OCI-LY7 (cell line): ENCODE measurements at regions not wholly inside any gene's neighbourhood (a gene's known extent, or its start where the extent isn't known, plus 50 kb on each side); places are given as distances from the start of the nearest gene placed in this dataset.

Source experiments
- BruUV-seq: library from RNA; stranded (reverse); fragments of 400-500 nt; replicated peaks from 2 replicates; lab custom pipeline; 2021; lab: Mats Ljungman, UMichigan
- CTCF ChIA-PET: fragments of 300-600 bp; sonication (Branson Sonifier 250); formaldehyde crosslinking; loops from one replicate; lab custom pipeline; 2022; ENCODE audit warnings: antibody characterized with exemption; ENCODE audit not compliant: unreplicated experiment; lab: Charles Lee
- POLR2A ChIA-PET: fragments of 300-600 bp; sonication (Branson Sonifier 250); formaldehyde crosslinking; loops from one replicate; lab custom pipeline; 2022; ENCODE audit warnings: antibody characterized with exemption; lab: Charles Lee
- DNase-seq: peaks from one replicate; pipeline ENCODE4 v3.0.0-alpha.2; 2015; ENCODE audit warnings: low spot score
- H2AFZ ChIP-seq: fragments of 200-600 bp; sonication (generic), shearing (Covaris generic); 2 replicates; pipeline ENCODE4 v1.6.1; 2014; ENCODE audit warnings: mild to moderate bottlenecking, antibody characterized with exemption, low read length, moderate library complexity
- H3K27ac ChIP-seq: fragments of 200-600 bp; sonication (generic); 2 replicates; pipeline ENCODE4 v1.5.1; 2014; ENCODE audit warnings: mixed run types, low read depth, mild to moderate bottlenecking, moderate library complexity, low read length, inconsistent platforms; ENCODE audit not compliant: poor library complexity, severe bottlenecking
- H3K36me3 ChIP-seq: fragments of 200-600 bp; sonication (generic); 2 replicates; pipeline ENCODE4 v1.6.1; 2014; ENCODE audit warnings: mild to moderate bottlenecking, antibody characterized with exemption, low read length, moderate library complexity, mixed read lengths; ENCODE audit not compliant: insufficient read depth
- H3K4me1 ChIP-seq: fragments of 200-600 bp; sonication (generic); 2 replicates; pipeline ENCODE4 v1.5.1; 2014; ENCODE audit warnings: mild to moderate bottlenecking, low read length; ENCODE audit not compliant: insufficient read depth, poor library complexity, severe bottlenecking
- H3K4me2 ChIP-seq: fragments of 200-600 bp; sonication (generic); 2 replicates; pipeline ENCODE4 v1.6.1; 2014; ENCODE audit warnings: mild to moderate bottlenecking, low read length
- H3K4me3 ChIP-seq: fragments of 200-600 bp; sonication (generic); 2 replicates; pipeline ENCODE4 v1.5.1; 2014; ENCODE audit warnings: mild to moderate bottlenecking, low read depth, low read length; ENCODE audit not compliant: poor library complexity, severe bottlenecking
- H3K79me2 ChIP-seq: fragments of 200-600 bp; sonication (generic); 2 replicates; pipeline ENCODE4 v1.6.1; 2016; ENCODE audit warnings: low read depth, mild to moderate bottlenecking, low read length, moderate library complexity, mixed read lengths; ENCODE audit not compliant: insufficient read depth
- H3K9me2 ChIP-seq: fragments of 200-600 bp; sonication (generic); 2 replicates; pipeline ENCODE4 v1.6.1; 2016; ENCODE audit warnings: mild to moderate bottlenecking, low read length, mixed read lengths; ENCODE audit not compliant: insufficient read depth
- H3K9me3 ChIP-seq: fragments of 200-600 bp; sonication (generic); 2 replicates; pipeline ENCODE4 v1.6.1; 2014; ENCODE audit warnings: mild to moderate bottlenecking, mixed run types, low read length, mixed read lengths
- H4K20me1 ChIP-seq: fragments of 200-600 bp; sonication (generic); 2 replicates; pipeline ENCODE4 v1.6.1; 2014; ENCODE audit warnings: mild to moderate bottlenecking, antibody characterized with exemption, low read length, moderate library complexity, mixed read lengths; ENCODE audit not compliant: insufficient read depth
- CTCF ChIP-seq: fragments of 200-600 bp; sonication (generic); conservative IDR thresholded peaks from 2 replicates; pipeline ENCODE4 v1.5.1; 2014; ENCODE audit warnings: mild to moderate bottlenecking, antibody characterized with exemption, low read length, moderate library complexity, mixed read lengths
- EZH2phosphoT487 ChIP-seq: fragments of 200-600 bp; sonication (generic); IDR thresholded peaks from 2 replicates; pipeline ENCODE4 v1.6.1; 2018; ENCODE audit warnings: low read depth, borderline replicate concordance, mild to moderate bottlenecking, mixed run types, antibody characterized with exemption, low read length, moderate library complexity, mixed read lengths
- intact Hi-C: fragments of 100-400 bp; cut with micrococcal nuclease; formaldehyde crosslinking; loops from one replicate; pipeline ENCODE4 v1.10.0; 2022; ENCODE audit not compliant: unreplicated experiment

- H3K9me2 ChIP-seq = no peaks in the 10 kb centered on the region
- no peaks in the 10 kb centered on the region for H3K4me1 ChIP-seq
- no peak overlapping the region for H3K27ac ChIP-seq
- no peaks in the 10 kb centered on the region for H4K20me1 ChIP-seq
- no peaks in the 10 kb centered on the region for H3K9me3 ChIP-seq
- no peak for DNase-seq
- BruUV-seq = no TSS peak
- H3K4me2 ChIP-seq = no peak overlapping the region
- no peaks in the 10 kb centered on the region for H3K79me2 ChIP-seq
- no peak overlapping the region for H3K4me3 ChIP-seq
- intact Hi-C loops = no loop called here
- no peaks in the 10 kb centered on the region for H3K36me3 ChIP-seq
- TF ChIP-seq EZH2phosphoT487 = no peak
- TF ChIP-seq CTCF = no peak
- no peak overlapping the region for H2AFZ ChIP-seq
- POLR2A ChIA-PET = no interaction called here
- CTCF ChIA-PET = no interaction called here
Measured at GRCh38 chr12:24423611-24424010, 474.1 kb upstream of the SOX5 start.

- no TSS peak for BruUV-seq
- no peak overlapping the region for H3K4me3 ChIP-seq
- no peaks in the 10 kb centered on the region for H3K4me1 ChIP-seq
- POLR2A ChIA-PET = no interaction called here
- H3K27ac ChIP-seq = no peak overlapping the region
- no peak for TF ChIP-seq CTCF
- no peak for TF ChIP-seq EZH2phosphoT487
- H4K20me1 ChIP-seq = no peaks in the 10 kb centered on the region
- intact Hi-C loops = no loop called here
- H2AFZ ChIP-seq = no peak overlapping the region
- no peaks in the 10 kb centered on the region for H3K9me2 ChIP-seq
- no peak for DNase-seq
- no peak overlapping the region for H3K4me2 ChIP-seq
- H3K9me3 ChIP-seq = no peaks in the 10 kb centered on the region
- H3K79me2 ChIP-seq = no peaks in the 10 kb centered on the region
- CTCF ChIA-PET = no interaction called here
- no peaks in the 10 kb centered on the region for H3K36me3 ChIP-seq
Measured at GRCh38 chr12:24421759-24422158, 472.3 kb upstream of the SOX5 start.

- H3K4me3 ChIP-seq = no peak overlapping the region
- ChIA-PET POLR2A (no interaction called here), CTCF (no interaction called here)
- BruUV-seq = no TSS peak
- DNase-seq = no peak
- no peaks in the 10 kb centered on the region for H3K9me3 ChIP-seq
- intact Hi-C loops = no loop called here
- no peaks in the 10 kb centered on the region for H4K20me1 ChIP-seq
- no peak overlapping the region for H2AFZ ChIP-seq
- TF ChIP-seq CTCF (no peak), EZH2phosphoT487 (no peak)
- H3K9me2 ChIP-seq = no peaks in the 10 kb centered on the region
- H3K27ac ChIP-seq = no peak overlapping the region
- no peaks in the 10 kb centered on the region for H3K4me1 ChIP-seq
- no peaks in the 10 kb centered on the region for H3K36me3 ChIP-seq
- no peaks in the 10 kb centered on the region for H3K79me2 ChIP-seq
- H3K4me2 ChIP-seq = no peak overlapping the region
Measured at GRCh38 chr12:24418157-24418556, 468.7 kb upstream of the SOX5 start.
